ENCODE measurements at regions not wholly inside any gene's neighbourhood (a gene's known extent, or its start where the extent isn't known, plus 50 kb on each side); places are given as distances from the start of the nearest gene placed in this dataset.

- Histone ChIP-seq H3K27ac (no peak overlapping the region), H3K4me3 (no peak overlapping the region), H3K4me1 (replicated peaks in 1 of 2) (peaks cover 7 to 17% of the 10 kb centered on the region in 2 donors)
- 75 to 100% (median 91%) methylated on average over 1 to 3 of the region's 3 CpGs; no CpG with 5 or more reads in 1 of the 10 experiments for WGBS, 10 experiments
- no peak for ATAC-seq (replicated peaks in 6 of 8)
- in situ Hi-C loops (cut with MboI; ENCODE audit: low pct_unique_long_range_greater_than_20kb in 2 of 9, low sequenced_read_pairs in 9 of 9, unreplicated experiment in 9 of 9), result no loop called here
Observed at GRCh38 chr5:115417076-115417475, 120.6 kb upstream of the CCDC112 start.

GRCh38 chr5:115415143-115415491, 118.7 kb upstream of the CCDC112 start:
- no peak overlapping the region for H3K4me3 ChIP-seq
- no peak overlapping the region for H3K27ac ChIP-seq
- peak; percentile 63 to 90 (median 86) for ATAC-seq (replicated peaks in 6 of 8)
- in situ Hi-C loops (cut with MboI; ENCODE audit: low pct_unique_long_range_greater_than_20kb in 2 of 9, low sequenced_read_pairs in 9 of 9, unreplicated experiment in 9 of 9), result no loop called here
- peaks cover 7 to 17% of the 10 kb centered on the region in 2 donors for H3K4me1 ChIP-seq (replicated peaks in 1 of 2)
- 0% methylated on average over 1 of the region's 1 CpG; no CpG with 5 or more reads in 8 of the 10 experiments for WGBS, 10 experiments

GRCh38 chr5:115414406-115415142, 118.1 kb upstream of the CCDC112 start:
- Histone ChIP-seq H3K4me3 (no peak overlapping the region), H3K27ac (no peak overlapping the region), H3K4me1 (replicated peaks in 1 of 2) (peaks cover 7 to 17% of the 10 kb centered on the region in 2 donors)
- WGBS, 10 experiments, result 0 to 87% (median 40%) methylated on average over 1 to 2 of the region's 5 CpGs; no CpG with 5 or more reads in 3 of the 10 experiments
- in situ Hi-C loops (cut with MboI; ENCODE audit: low pct_unique_long_range_greater_than_20kb in 2 of 9, low sequenced_read_pairs in 9 of 9, unreplicated experiment in 9 of 9), result no loop called here
- peak; percentile 60 to 93 (median 68) for ATAC-seq (replicated peaks in 6 of 8)

- WGBS, 10 experiments, result 10 to 90% (median 56%) methylated on average over 1 of the region's 1 CpG; no CpG with 5 or more reads in 2 of the 10 experiments
Observed at GRCh38 chr5:115413651-115414050, 117.2 kb upstream of the CCDC112 start.

GRCh38 chr5:115409094-115409493, 112.6 kb upstream of the CCDC112 start:
- Histone ChIP-seq H3K4me1 (replicated peaks in 1 of 2) (peaks cover 0 to 2% of the 10 kb centered on the region in 2 donors), H3K4me3 (no peak overlapping the region), H3K27ac (no peak overlapping the region)
- in situ Hi-C loops (cut with MboI; ENCODE audit: low pct_unique_long_range_greater_than_20kb in 2 of 9, low sequenced_read_pairs in 9 of 9, unreplicated experiment in 9 of 9), result no loop called here
- 4 to 100% (median 69%) methylated on average over 1 to 2 of the region's 2 CpGs; no CpG with 5 or more reads in 1 of the 10 experiments for WGBS, 10 experiments
- peak in 3 of 8 experiments; percentile 49 to 86 (median 81) for ATAC-seq (replicated peaks in 6 of 8)

More at GRCh38 chr5:115413651-115414050, 117.2 kb upstream of the CCDC112 start:
- Histone ChIP-seq H3K4me3 (no peak overlapping the region), H3K4me1 (replicated peaks in 1 of 2) (peaks cover 7 to 17% of the 10 kb centered on the region in 2 donors), H3K27ac (no peak overlapping the region)
- peak in 3 of 8 experiments; percentile 15 to 24 (median 21) for ATAC-seq (replicated peaks in 6 of 8)
- in situ Hi-C loops (cut with MboI; ENCODE audit: low pct_unique_long_range_greater_than_20kb in 2 of 9, low sequenced_read_pairs in 9 of 9, unreplicated experiment in 9 of 9), result no loop called here

GRCh38 chr5:115402822-115403577, 106.5 kb upstream of the CCDC112 start:
- Histone ChIP-seq H3K4me1 (replicated peaks in 1 of 2) (no peaks in the 10 kb centered on the region), H3K4me3 (no peak overlapping the region), H3K27ac (no peak overlapping the region)
- 17 to 100% (median 74%) methylated on average over 1 of the region's 1 CpG; no CpG with 5 or more reads in 2 of the 10 experiments for WGBS, 10 experiments
- in situ Hi-C loops (cut with MboI; ENCODE audit: low pct_unique_long_range_greater_than_20kb in 2 of 9, low sequenced_read_pairs in 9 of 9, unreplicated experiment in 9 of 9), result no loop called here
- ATAC-seq (replicated peaks in 6 of 8), result peak in 1 of 8 experiments; percentile 31

GRCh38 chr5:115402092-115402491, 105.6 kb upstream of the CCDC112 start:
- in situ Hi-C loops (cut with MboI; ENCODE audit: low pct_unique_long_range_greater_than_20kb in 2 of 9, low sequenced_read_pairs in 9 of 9, unreplicated experiment in 9 of 9), result no loop called here

GRCh38 chr5:115398719-115399118, 102.3 kb upstream of the CCDC112 start:
- no peaks in the 10 kb centered on the region for H3K4me1 ChIP-seq (replicated peaks in 1 of 2)

More at GRCh38 chr5:115402092-115402491, 105.6 kb upstream of the CCDC112 start:
- ATAC-seq (replicated peaks in 6 of 8), result no peak
- 0 to 66% (median 42%) methylated on average over 1 to 4 of the region's 4 CpGs; no CpG with 5 or more reads in 3 of the 10 experiments for WGBS, 10 experiments
- Histone ChIP-seq H3K4me1 (replicated peaks in 1 of 2) (no peaks in the 10 kb centered on the region), H3K4me3 (no peak overlapping the region), H3K27ac (no peak overlapping the region)

GRCh38 chr5:115396688-115397087, 100.2 kb upstream of the CCDC112 start:
- Histone ChIP-seq H3K4me3 (no peak overlapping the region), H3K4me1 (replicated peaks in 1 of 2) (no peaks in the 10 kb centered on the region), H3K27ac (no peak overlapping the region)
- in situ Hi-C loops (cut with MboI; ENCODE audit: low pct_unique_long_range_greater_than_20kb in 2 of 9, low sequenced_read_pairs in 9 of 9, unreplicated experiment in 9 of 9), result no loop called here
- WGBS, 10 experiments, result 43 to 100% (median 78%) methylated on average over 1 to 2 of the region's 2 CpGs
- no peak for ATAC-seq (replicated peaks in 6 of 8)

More at GRCh38 chr5:115398719-115399118, 102.3 kb upstream of the CCDC112 start:
- Histone ChIP-seq H3K27ac (no peak overlapping the region), H3K4me3 (no peak overlapping the region)
- 0 to 100% (median 84%) methylated on average over 1 of the region's 1 CpG; no CpG with 5 or more reads in 2 of the 10 experiments for WGBS, 10 experiments
- peak in 2 of 8 experiments; percentile 80 to 87 for ATAC-seq (replicated peaks in 6 of 8)
- in situ Hi-C loops (cut with MboI; ENCODE audit: low pct_unique_long_range_greater_than_20kb in 2 of 9, low sequenced_read_pairs in 9 of 9, unreplicated experiment in 9 of 9), result no loop called here

GRCh38 chr5:115396081-115396480, 99.6 kb upstream of the CCDC112 start:
- in situ Hi-C loops (cut with MboI; ENCODE audit: low pct_unique_long_range_greater_than_20kb in 2 of 9, low sequenced_read_pairs in 9 of 9, unreplicated experiment in 9 of 9), result no loop called here
- peak in 1 of 8 experiments; percentile 22 for ATAC-seq (replicated peaks in 6 of 8)
- no peaks in the 10 kb centered on the region for H3K4me1 ChIP-seq (replicated peaks in 1 of 2)
- H3K27ac ChIP-seq, result no peak overlapping the region
- H3K4me3 ChIP-seq, result no peak overlapping the region
- 0 to 86% (median 73%) methylated on average over 1 to 2 of the region's 2 CpGs; no CpG with 5 or more reads in 1 of the 10 experiments for WGBS, 10 experiments

- in situ Hi-C loops (cut with MboI; ENCODE audit: low pct_unique_long_range_greater_than_20kb in 2 of 9, low sequenced_read_pairs in 9 of 9, unreplicated experiment in 9 of 9), result no loop called here
- H3K27ac ChIP-seq, result no peak overlapping the region
- 20 to 100% (median 62%) methylated on average over 1 to 3 of the region's 3 CpGs; no CpG with 5 or more reads in 1 of the 10 experiments for WGBS, 10 experiments
- H3K4me1 ChIP-seq (replicated peaks in 1 of 2), result no peaks in the 10 kb centered on the region
- H3K4me3 ChIP-seq, result no peak overlapping the region
- no peak for ATAC-seq (replicated peaks in 6 of 8)
Observed at GRCh38 chr5:115394531-115394930, 98.1 kb upstream of the CCDC112 start.

GRCh38 chr5:115393239-115393638, 96.8 kb upstream of the CCDC112 start:
- Histone ChIP-seq H3K27ac (no peak overlapping the region), H3K4me1 (replicated peaks in 1 of 2) (peaks cover 0 to 8% of the 10 kb centered on the region in 2 donors), H3K4me3 (no peak overlapping the region)
- WGBS, 10 experiments, result 33 to 100% (median 80%) methylated on average over 1 to 3 of the region's 4 CpGs; no CpG with 5 or more reads in 5 of the 10 experiments
- ATAC-seq (replicated peaks in 6 of 8), result no peak
- in situ Hi-C loops (cut with MboI; ENCODE audit: low pct_unique_long_range_greater_than_20kb in 2 of 9, low sequenced_read_pairs in 9 of 9, unreplicated experiment in 9 of 9), result no loop called here

GRCh38 chr5:115392611-115393010, 96.2 kb upstream of the CCDC112 start:
- Histone ChIP-seq H3K27ac (no peak overlapping the region), H3K4me1 (replicated peaks in 1 of 2) (peaks cover 0 to 14% of the 10 kb centered on the region in 2 donors), H3K4me3 (no peak overlapping the region)
- ATAC-seq (replicated peaks in 6 of 8), result no peak
- WGBS, 10 experiments, result 44 to 55% (median 50%) methylated on average over 1 of the region's 1 CpG; no CpG with 5 or more reads in 7 of the 10 experiments
- in situ Hi-C loops (cut with MboI; ENCODE audit: low pct_unique_long_range_greater_than_20kb in 2 of 9, low sequenced_read_pairs in 9 of 9, unreplicated experiment in 9 of 9), result no loop called here
